Gastroesophageal sphincter (tissue), 4 donors: ENCODE measurements at regions not wholly inside any gene's neighbourhood (a gene's known extent, or its start where the extent isn't known, plus 50 kb on each side); places are given as distances from the start of the nearest gene placed in this dataset.
"Not testable (repeated sequence)": the region's sequence is repeated elsewhere in the genome, so short reads cannot be mapped to it uniquely, and the experiment has no call there.

Source experiments
- ATAC-seq: fragments of 150-250 bp; one replicate; pipeline ENCODE4 v1.9.1; 2016; ENCODE audit warnings: mild to moderate bottlenecking, moderate library complexity
- H3K27ac ChIP-seq, 4 donors: fragments of 200-600 bp; sonication (generic) in 3 of 4; 1 replicate in 3 of 4; 2 replicates in 1 of 4; pipeline ENCODE4 v1.5.1; 2016 to 2019
- H3K27me3 ChIP-seq: fragments of 200-600 bp; sonication (generic); one replicate; pipeline ENCODE4 v1.5.1; 2019
- H3K36me3 ChIP-seq, 2 donors: fragments of 200-600 bp; sonication (generic); one replicate each; pipeline ENCODE4 v1.5.1; 2019; ENCODE audit warnings: control low read depth in 1 of 2
- H3K4me1 ChIP-seq, 3 donors: fragments of 200-600 bp; sonication (generic); 1 replicate in 2 of 3; 2 replicates in 1 of 3; pipeline ENCODE4 v1.5.1; 2016 to 2019; ENCODE audit warnings: control low read depth in 2 of 3
- H3K4me3 ChIP-seq, 2 donors: fragments of 200-600 bp; sonication (generic); one replicate each; pipeline ENCODE4 v1.5.1; 2019; ENCODE audit warnings: mild to moderate bottlenecking in 1 of 2, moderate library complexity in 1 of 2
- H3K9me3 ChIP-seq, 3 donors: fragments of 200-600 bp; sonication (generic); one replicate each; pipeline ENCODE4 v1.5.1; 2017 to 2019; ENCODE audit warnings: control low read depth in 2 of 3
- CTCF ChIP-seq, 4 experiments: fragments of 200-600 bp in 2 of 4; fragments of 450-650 bp in 2 of 4; sonication (generic) in 1 of 4; IDR thresholded peaks; one replicate each; pipeline ENCODE4 v1.5.1; 2017 to 2019; ENCODE audit warnings: antibody characterized with exemption in 4 of 4, mild to moderate bottlenecking in 2 of 4, moderate library complexity in 2 of 4
- EP300 ChIP-seq: sonication (generic); formaldehyde crosslinking; IDR thresholded peaks from one replicate; pipeline ENCODE4 v1.6.1; 2017; ENCODE audit warnings: antibody characterized with exemption, mild to moderate bottlenecking
- POLR2A ChIP-seq, 2 donors: fragments of 450-650 bp; IDR thresholded peaks; one replicate each; pipeline ENCODE4 v1.6.1; 2017; ENCODE audit warnings: antibody characterized with exemption in 2 of 2, mild to moderate bottlenecking in 2 of 2, moderate library complexity in 1 of 2
- POLR2AphosphoS5 ChIP-seq: sonication (generic); formaldehyde crosslinking; IDR thresholded peaks from one replicate; pipeline ENCODE4 v1.6.1; 2017; ENCODE audit warnings: antibody characterized with exemption
- WGBS, 2 donors: methylation state at CpG; one replicate each; pipeline ENCODE4 v1.1.5; 2018; ENCODE audit warnings: low coverage in 1 of 2; 5-methylcytosine and 5-hydroxymethylcytosine counted together

- no peaks in the 10 kb centered on the region for H3K36me3 ChIP-seq
- H3K27me3 ChIP-seq: no peaks in the 10 kb centered on the region
- H3K4me3 ChIP-seq: no peak overlapping the region
- no peaks in the 10 kb centered on the region for H3K4me1 ChIP-seq
- H3K9me3 ChIP-seq: no peaks in the 10 kb centered on the region
- no peak overlapping the region for H3K27ac ChIP-seq
- 86 to 100% methylated on average over 1 to 3 of the region's 8 CpGs for WGBS, 2 donors
- no peak for ATAC-seq
- TF ChIP-seq EP300: no peak
- TF ChIP-seq CTCF (IDR thresholded peaks at IDR 0.05): no peak
- TF ChIP-seq POLR2AphosphoS5: no peak
- no peak for TF ChIP-seq POLR2A (IDR thresholded peaks at IDR 0.05)
These were observed 183.6 kb downstream of the IGLL1 start for GRCh38 chr22:23396362-23397007.

- 79 to 100% methylated on average over 2 to 5 of the region's 14 CpGs for WGBS, 2 donors
These were observed 184.3 kb downstream of the IGLL1 start for GRCh38 chr22:23395530-23396361.

GRCh38 chr22:23394525-23395326 is 185.4 kb downstream of the IGLL1 start:
- H3K4me1 ChIP-seq: no peaks in the 10 kb centered on the region
- no peak for ATAC-seq
- no peaks in the 10 kb centered on the region for H3K9me3 ChIP-seq
- WGBS, 2 donors: no CpG with 5 or more reads among the region's 28 CpGs
- no peaks in the 10 kb centered on the region for H3K36me3 ChIP-seq
- no peak overlapping the region for H3K4me3 ChIP-seq
- no peak overlapping the region for H3K27ac ChIP-seq
- H3K27me3 ChIP-seq: no peaks in the 10 kb centered on the region
- TF ChIP-seq POLR2AphosphoS5: no peak
- TF ChIP-seq CTCF (IDR thresholded peaks at IDR 0.05): no peak
- TF ChIP-seq EP300: no peak
- TF ChIP-seq POLR2A (IDR thresholded peaks at IDR 0.05): no peak

More at GRCh38 chr22:23395530-23396361, 184.3 kb downstream of the IGLL1 start:
- no peak overlapping the region for H3K4me3 ChIP-seq
- no peak overlapping the region for H3K27ac ChIP-seq
- no peaks in the 10 kb centered on the region for H3K36me3 ChIP-seq
- no peaks in the 10 kb centered on the region for H3K9me3 ChIP-seq
- no peaks in the 10 kb centered on the region for H3K27me3 ChIP-seq
- H3K4me1 ChIP-seq: no peaks in the 10 kb centered on the region
- ATAC-seq: no peak
- TF ChIP-seq EP300 (no peak), POLR2AphosphoS5 (no peak), CTCF (IDR thresholded peaks at IDR 0.05) (no peak), POLR2A (IDR thresholded peaks at IDR 0.05) (no peak)

GRCh38 chr22:23393721-23394320 is 186.3 kb downstream of the IGLL1 start:
- H3K27ac ChIP-seq: no peak overlapping the region
- TF ChIP-seq CTCF (IDR thresholded peaks at IDR 0.05): no peak
- TF ChIP-seq EP300: no peak
- no peak for TF ChIP-seq POLR2A (IDR thresholded peaks at IDR 0.05)
- no peak for TF ChIP-seq POLR2AphosphoS5
- WGBS, 2 donors: no CpG with 5 or more reads among the region's 17 CpGs
- H3K4me1 ChIP-seq: no peaks in the 10 kb centered on the region
- H3K9me3 ChIP-seq: no peaks in the 10 kb centered on the region
- H3K4me3 ChIP-seq: no peak overlapping the region
- H3K27me3 ChIP-seq: no peaks in the 10 kb centered on the region
- ATAC-seq: no peak
- H3K36me3 ChIP-seq: no peaks in the 10 kb centered on the region

- not testable (repeated sequence) for H3K36me3 ChIP-seq, H3K4me1 ChIP-seq
- WGBS, 2 donors: no CpG with 5 or more reads among the region's 14 CpGs
These were observed 186.9 kb downstream of the IGLL1 start for GRCh38 chr22:23393199-23393598.

More at GRCh38 chr22:23393199-23393598, 186.9 kb downstream of the IGLL1 start:
- H3K4me3 ChIP-seq, H3K9me3 ChIP-seq, H3K27ac ChIP-seq, H3K27me3 ChIP-seq, ATAC-seq: not testable (repeated sequence)
